NCI-H2081 (cell line): ENCODE measurements at regions not wholly inside any gene's neighbourhood (a gene's known extent, or its start where the extent isn't known, plus 50 kb on each side); places are given as distances from the start of the nearest gene placed in this dataset.
A peak's percentile ranks its signal among the peaks of the same experiment; 100 is the strongest.

ENCODE experiments used
- DNase-seq, 2 experiments: peaks; one replicate each; lab custom pipeline; 2025; lab: John Stamatoyannopoulos, UW

DNA sequence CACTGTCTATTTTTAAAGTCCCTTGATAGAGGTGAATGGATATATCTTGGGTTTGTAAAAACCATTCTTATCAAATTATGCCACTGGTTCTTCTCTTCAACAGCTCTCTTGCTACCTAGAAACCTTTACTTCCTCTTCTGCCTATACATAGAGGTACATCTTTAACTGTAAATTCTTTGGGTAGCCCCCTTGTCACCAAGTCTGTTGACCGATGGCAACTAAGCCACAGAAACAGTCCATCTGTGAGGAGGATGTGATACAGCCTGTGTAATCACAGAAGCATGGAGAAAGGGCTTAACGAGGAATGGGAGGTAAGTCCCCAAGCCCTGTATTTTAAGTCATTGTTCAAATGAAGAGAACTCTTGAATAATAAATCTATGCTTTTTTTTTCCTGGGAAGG lies 246.5 kb upstream of the MDFIC2 start:
- DNase-seq: no peak

DNA sequence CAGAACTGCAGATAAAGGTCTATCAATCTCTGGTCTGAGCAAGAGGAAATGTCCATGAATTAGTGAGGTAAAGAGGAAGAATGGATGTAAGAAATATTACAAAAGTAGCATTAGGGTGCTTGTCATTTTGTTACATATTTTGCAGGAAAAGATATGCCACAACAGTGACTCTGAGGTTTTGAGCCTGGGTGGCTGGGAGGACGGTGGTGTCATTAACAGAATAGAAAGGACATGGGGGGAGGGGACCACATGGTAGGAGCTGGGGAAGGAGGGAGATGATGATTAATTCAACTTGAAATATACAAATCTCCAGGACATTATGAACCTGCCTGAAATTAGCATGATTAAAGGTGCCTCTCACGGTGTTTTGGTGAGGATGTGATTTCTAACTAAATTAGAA lies 245.5 kb upstream of the MDFIC2 start:
- DNase-seq: no peak

DNA sequence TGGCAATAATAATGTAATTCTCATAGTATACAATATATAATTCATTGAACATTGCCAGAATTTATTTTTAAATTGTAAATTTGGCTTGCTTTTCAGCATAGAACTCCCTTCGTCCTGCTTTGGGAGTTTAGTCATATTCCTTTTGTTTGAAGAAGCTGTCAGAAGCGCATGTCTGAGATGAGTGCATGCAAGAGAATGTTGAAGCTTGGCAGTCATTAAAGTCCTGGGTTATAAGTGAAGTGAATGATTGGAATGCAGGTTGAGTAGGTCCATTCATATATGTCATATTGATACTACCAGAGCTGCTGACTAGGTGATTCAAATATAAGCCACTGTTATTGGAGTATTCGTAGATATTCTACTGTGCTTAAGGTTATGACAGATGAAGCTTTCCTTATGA lies 243.6 kb upstream of the MDFIC2 start:
- DNase-seq: no peak

DNA sequence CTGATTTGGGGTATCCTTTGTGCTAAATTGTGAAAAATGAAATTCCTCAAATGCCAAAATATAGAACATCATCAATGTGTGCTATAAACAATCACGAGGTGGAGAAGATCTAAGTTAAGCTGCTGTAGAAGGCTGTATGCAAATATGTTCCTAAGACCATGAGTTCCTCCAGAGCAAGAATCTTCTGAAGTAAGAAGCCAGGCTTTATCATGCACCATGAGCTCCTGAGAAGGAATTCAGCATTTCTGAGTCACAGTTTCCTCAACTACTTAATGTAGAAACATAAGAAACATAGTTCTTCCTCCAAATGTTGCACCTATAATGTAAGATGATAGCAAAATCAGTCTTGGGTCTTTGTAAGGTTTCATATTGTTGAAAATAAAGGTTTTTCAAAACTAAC lies 241.7 kb upstream of the MDFIC2 start:
- DNase-seq: no peak

DNA sequence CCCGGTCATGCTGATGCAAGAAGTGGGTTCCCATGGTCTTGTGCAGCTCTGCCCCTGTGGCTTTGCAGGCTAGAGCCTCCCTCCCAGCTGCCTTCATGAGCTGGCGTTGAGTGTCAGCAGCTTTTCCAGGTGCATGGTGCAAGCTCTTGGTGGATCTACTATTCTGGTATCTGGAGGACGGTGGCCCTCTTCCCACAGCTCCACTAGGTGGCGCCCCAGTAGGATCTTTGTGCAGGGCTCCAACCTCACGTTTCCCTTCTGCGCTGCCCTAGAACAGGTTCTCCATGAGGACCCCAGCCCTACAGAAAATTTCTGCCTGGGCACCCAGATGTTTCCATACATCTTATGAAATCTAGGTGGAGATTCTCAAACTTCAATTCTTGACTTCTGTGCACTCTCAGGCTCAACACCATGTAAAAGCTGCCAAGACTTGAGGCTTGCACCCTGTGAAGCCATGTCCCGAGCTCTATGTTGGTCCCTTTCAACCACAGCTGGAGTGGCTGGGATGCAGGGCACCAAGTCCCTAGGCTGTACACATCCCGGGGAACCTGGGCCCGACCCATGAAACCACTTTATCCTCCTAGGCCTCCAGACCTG lies 238.4 kb upstream of the MDFIC2 start:
- peak; percentile 20 to 44 for DNase-seq

DNA sequence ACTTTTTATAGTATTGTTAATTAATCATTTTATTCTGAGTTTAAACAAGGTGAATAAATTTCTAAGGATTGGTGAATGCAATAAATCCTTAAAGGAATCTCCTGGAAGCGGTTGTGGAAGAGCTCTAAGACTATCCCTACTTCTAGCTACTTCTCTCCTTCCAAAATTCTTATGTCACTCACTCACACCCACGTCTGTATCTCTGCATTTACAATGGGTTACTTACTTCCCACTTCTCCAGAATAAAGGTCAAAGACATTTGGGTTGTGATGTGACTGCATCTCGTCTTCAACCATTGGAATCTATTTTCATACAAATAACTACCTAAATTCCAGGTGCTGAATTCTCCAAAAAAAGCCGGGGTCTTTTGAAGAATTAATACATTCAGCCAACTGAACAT lies 234.2 kb upstream of the MDFIC2 start:
- DNase-seq: no peak

DNA sequence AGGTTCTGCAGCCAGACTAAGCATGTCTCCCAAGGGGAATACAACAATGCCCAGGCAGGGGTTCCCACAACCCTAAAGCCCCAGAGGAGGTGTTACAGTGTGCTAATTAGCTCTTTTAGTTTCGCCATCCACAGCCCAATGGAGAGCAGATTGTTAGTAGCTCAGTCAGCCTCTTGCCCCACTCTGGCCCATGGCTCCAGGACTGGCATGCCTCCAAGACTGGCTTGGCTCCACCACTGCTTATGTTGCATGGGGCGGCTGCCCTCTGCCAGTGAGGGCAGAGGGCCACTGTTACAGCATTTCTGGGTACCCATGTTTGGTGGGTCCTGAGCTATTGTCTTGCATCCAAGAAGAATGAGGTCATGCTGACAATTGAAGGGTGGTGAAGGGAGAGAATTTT lies 231.1 kb upstream of the MDFIC2 start:
- no peak for DNase-seq

DNA sequence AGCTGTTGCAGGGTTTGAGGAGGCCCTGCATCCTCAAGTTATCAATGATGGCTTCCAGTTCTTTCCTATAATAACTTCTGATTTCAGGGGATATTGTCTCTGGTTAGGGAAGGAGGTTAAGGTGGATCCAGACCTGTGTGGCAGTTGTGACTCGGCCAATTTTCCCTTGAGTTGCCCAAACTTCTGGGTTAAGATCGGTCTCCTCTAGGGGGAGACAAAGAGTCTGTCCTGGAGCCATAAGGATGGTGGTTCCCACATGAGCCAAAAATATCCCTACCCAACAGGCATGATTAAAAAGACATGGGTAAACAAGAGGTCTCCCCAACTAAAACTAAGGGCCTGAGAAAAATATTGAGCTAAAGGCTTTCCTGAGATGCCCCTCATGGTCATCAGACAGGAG lies 227.5 kb upstream of the MDFIC2 start:
- DNase-seq: no peak

DNA sequence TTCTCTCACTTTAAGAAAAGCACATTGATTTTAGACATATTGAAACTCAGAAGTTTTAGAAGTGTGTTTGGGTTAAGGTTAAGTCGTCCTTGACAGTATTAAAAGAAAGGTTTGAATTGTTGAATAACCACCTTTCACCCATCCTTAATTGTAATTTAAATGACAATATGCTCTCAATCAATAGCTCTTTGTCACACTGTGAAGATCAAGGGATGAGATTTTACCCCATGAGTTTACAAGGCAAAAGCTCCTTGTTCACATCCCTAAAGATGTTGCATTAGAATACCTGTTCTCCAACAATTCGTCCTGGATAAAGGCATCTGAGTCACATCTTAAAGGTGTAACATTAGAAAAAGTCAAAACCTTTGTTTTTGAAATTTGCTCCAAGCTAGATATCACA lies 220.4 kb upstream of the MDFIC2 start:
- DNase-seq: no peak

DNA sequence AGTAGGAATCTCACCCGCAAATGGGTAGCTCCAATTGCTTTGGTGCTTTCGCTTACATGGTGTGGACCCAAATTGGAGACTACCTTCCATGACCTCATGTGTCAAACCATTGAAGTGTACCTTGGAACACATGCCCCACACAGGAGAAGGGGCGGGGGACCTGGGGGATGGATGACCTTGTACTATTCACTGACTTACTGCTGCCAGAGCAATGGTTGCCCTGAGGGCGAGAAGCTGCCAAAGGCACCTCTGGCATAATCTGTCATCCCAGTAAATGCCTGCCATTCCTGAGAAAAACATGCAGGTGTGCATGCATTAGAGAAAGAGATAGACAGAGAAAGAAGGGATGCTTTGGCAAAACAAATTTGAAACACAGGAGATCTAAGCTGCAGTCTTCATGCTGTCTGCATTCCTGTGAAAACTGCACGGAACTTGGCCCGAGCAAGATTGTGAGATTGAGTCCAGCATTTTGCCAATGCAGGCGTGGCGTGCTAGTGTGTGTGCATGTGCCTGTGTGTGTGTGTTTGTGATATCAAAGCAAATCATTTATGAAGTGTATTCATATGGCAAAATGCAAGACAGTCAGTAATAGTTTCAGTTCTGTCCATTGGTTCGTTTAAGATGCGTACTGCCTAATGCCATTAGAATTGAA lies 219.5 kb upstream of the MDFIC2 start:
- no peak for DNase-seq

DNA sequence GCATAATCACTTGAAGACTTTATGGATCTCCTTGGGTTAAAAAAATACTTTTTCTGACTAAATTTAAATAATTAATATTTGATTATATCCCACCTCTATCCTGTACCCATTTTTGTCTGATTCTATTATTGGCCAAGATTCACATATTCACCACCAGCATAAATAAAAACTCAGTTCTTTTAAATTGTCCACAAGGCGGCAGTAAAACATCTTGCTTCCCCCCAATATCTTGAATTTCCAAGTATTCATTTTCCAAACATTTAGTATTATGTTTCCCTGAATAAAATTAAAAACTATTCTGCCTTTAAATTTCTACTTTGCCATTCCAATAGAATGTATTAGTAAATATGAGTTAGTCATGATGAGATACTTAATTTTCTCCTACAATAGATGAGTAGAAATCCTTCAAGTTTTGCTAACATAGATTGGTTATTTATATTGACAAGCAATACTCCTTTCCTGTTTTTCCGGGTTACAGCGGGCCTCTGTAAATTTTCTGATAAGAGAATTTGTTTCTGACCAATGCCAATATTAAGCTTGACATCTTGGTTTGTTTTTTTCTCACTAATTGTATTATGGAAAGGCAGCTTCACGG lies 218.7 kb upstream of the MDFIC2 start:
- DNase-seq: peak in 1 of 2 experiments; percentile 16

DNA sequence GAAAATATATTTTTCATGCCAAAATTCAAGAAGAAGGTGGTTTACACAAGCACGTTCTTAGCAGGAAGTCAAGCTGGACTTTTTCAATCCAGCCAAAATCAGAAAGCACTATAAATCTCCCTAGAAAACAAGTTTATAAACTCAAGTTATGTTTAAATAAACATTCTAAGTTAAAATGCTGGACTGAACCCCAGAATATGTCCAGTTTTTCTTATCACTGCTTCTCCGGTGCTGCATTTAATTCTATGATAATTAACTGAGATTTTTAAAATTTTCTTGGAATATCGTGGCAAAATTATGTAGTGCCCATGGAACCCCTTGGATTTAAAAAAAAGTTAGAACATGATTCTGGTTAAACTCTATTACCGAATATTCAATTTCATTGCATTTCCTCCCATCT lies 218.2 kb upstream of the MDFIC2 start:
- no peak for DNase-seq

DNA sequence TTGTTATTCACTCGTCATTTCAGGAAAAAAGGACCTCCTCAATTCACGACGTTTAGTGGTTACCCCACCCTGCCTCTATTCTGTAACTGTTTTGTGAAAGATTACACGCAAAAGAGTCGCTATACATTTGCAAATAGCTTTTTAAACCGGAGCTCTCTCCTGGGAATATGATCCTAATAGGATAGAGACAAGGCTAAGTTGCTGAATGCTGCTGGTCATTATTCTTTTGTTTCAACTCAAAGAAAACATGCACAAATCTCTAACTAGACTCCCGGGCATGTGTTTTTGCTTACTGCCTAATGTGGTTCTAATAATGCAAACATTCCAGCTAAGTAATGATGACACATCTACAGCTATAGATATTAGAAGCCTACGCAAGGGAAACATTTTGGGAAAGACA lies 214.6 kb upstream of the MDFIC2 start:
- DNase-seq: no peak

DNA sequence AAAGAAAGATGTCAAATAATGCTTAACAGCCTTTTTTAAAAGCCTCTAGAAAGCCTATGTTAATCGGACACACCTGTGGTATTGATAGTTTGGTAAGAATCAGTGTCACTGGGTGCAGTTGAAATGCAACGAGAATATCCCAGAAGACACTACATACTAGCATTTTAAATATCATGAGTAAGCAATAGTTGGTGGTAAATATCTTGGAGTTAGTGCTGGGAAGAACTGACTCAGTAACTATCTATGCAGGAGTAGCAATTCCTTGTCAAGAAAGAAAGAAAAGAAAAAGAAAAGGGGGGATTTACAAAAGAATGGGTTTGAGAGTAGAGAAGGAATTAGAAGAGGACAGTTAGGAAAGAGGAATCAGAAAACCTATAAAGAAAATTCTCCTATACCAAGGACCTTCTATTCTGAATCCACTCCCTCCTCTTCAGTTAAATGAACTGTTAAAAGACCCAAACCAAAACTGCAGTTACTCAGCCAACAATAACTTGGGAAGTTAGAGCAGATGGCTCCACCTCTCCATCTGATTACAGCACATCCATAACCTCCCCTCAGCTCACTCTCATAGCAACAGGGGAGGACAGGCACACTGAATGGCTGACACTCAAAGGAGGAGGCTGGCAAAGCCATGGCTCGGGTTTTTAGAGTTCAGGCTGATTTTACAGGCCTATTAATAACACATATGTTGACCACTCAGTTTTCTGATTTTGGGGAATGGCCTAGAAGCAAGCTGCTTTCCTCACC lies 207.6 kb upstream of the MDFIC2 start:
- DNase-seq: no peak

DNA sequence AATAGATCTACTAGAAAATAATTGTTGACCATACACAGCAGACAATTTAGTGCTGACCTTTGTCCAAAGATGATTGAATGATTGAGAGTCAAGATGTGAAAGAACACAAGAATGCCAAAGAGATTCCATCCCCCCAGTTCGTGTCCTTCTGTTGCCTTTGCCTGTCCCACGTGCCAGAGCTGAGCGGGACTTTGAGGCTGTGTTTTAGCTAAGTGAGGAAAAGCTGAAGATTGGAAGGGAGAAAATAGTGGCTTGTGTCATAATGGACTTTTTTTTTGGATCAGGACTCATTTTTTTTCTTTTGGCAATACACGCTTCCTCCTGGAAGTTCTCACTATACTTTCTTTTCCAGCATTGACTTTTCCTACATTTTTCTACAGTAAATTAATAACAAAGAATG lies 206.6 kb upstream of the MDFIC2 start:
- DNase-seq: no peak

DNA sequence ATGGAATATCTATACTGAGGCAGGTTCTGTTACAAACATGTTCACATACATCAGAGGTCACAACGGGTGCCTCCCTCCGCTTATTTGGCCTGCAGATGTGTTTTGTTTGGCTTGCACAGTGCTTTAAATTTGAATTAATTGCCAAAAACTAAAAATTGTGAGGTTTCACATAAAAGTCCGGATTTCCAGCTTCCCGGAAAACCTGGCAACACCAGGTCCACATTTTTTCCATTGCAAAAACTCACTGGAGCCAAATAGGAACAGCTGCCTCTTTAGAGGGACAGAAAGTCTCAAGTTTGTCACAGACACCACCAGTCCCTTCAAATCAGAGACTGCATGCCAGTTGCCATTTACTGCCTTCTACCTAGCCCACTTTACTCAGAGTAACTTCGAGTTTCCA lies 205.9 kb upstream of the MDFIC2 start:
- no peak for DNase-seq

DNA sequence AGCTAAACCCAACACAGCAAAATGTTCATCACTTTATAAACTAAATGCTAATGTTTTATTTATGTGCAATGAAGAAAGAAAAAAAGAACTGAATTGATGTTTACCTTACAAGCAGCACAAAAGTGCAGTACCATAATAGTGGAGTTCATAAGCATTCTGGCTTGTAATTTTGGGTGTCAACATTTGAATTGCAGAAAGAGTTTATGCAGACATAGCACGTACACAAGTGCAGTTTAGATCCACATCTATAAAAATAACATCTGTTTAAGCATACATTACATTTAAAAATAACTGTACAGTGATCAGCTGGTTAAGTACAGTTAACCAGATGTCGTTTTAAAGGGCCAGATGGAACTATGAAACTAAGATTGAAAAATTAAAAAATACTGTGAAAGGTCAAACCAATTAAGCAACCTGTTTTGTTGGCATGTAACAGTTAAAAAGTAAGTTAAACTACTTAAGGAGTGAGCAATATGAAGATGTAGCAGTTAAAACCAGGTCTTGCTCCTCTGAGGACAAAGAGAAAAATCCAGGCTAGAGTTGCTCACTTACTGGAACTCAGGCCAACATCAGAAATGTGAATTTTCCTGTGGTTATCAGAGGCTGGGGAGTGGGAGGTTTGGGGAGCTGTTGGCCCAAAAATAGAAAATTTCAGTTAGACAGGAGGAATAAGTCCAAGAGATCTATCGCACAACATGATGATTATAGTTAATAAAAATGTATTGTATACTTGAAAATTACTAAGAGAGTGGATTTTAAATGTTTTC lies 204.9 kb upstream of the MDFIC2 start:
- no peak for DNase-seq

DNA sequence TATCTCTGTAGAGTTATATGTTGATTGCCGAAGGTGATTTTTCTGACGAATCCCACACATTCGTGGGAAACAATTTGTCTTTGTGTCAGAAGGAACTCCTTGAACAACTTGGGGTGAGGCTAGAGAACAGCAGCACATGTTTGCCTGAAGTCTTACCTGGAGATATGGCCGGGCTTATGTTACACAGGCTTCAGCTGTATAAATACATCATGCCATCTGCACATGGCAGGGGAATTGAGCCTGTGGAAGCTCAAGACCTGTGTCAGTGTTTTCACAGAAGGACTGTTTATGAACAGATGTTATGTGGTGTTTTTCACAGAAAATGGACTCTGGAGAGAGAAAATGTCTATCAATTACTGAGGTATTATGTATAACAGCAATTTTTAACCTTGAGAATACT lies 203.6 kb upstream of the MDFIC2 start:
- no peak for DNase-seq

DNA sequence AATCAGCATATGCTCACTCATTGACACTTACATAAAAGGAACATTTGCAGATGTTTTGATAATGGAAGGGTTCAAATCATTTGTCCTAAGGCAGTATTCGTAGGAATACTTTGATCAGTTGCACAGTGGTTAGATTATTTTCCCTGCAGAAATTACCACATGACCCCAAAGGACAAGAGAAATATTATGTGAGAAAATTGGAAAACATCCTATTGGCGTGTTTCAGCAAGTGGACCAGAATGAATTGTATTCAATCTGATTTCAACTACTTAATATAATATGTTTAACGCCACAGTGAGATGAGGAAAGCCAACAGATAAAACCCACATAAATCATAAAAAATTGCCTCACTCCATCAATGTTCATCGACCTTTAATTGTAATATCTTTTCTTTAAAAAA lies 195.0 kb upstream of the MDFIC2 start:
- no peak for DNase-seq

DNA sequence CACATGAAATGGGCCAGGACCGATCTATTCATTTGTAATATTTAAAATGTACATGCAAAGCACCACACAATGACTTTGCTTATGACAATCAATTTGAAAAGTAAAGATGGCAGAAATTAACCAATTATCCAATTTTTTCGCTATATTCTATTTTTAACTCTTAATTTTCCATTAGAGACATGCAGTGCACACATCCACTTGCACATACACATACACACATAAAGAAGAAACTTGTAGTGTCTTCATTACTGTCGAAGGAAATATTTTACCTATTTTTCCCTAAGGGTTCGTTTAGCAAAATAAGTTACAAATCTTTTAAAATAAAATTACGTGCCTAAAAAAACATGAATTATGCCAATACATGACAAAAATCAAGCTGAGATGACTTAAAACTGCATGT lies 194.3 kb upstream of the MDFIC2 start:
- DNase-seq: no peak

DNA sequence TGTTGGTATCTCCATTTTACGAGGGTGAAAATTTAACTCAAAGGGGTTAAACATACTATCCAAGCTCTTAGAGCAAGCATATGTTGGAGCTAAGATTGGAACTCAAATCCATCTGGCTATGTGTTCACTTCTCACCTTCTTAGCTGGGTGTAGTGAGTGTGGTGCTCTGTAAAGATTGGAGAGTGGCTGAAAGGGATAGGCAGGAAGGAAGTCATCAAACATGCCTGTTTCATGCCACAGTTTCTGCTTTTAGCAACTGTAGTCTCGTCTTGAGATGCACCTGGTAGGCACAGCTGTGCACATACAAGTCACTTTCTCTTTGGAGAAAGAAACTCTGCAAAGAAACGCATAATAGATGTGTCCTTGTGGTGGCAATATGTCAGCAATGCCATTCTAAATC lies 189.1 kb upstream of the MDFIC2 start:
- no peak for DNase-seq

DNA sequence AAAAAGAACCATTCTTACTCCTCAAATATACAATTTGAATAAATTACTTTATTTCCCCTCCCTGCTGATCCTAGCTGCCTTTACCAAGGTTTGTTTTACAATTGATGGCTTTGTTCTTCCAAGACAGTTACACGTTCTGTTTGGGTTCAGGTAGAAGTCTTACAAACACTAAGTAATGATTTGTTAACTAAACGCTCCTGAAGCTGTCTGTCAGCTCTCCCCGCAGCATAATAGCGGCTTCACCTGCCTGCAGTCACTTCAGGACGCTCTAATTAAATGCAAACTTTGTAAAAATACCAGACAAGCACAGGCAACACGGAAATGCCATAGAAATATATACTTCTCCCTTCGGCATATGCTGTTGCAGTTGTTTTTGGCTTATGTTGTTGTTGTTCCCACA lies 176.4 kb upstream of the MDFIC2 start:
- DNase-seq: no peak

DNA sequence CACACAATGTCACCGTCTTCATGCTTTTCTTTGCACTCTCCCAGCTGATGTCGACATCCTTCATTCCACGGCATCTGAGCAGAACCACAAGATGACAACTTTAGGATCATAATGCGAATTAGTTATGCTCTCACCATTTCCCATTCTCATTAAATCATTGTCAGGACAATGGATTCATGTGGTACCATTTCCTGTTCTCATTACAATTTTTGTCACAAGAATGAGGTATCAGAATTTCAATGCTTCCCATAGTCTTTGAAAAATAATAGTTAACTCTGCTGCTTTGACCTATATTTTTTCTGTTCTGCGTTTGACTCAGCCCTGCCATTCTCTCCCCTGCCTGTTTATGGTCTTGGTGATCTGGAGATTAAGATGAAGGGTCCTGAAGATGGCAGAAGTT lies 175.7 kb upstream of the MDFIC2 start:
- DNase-seq: no peak
